Tibial nerve (tissue), 4 donors: ENCODE measurements at regions not wholly inside any gene's neighbourhood (a gene's known extent, or its start where the extent isn't known, plus 50 kb on each side); places are given as distances from the start of the nearest gene placed in this dataset.

Experiments
- DNase-seq, 2 donors: peaks; one replicate each; pipeline ENCODE4 v3.0.0-alpha.2; 2019; ENCODE audit warnings: low spot score in 2 of 2
- H3K27ac ChIP-seq, 4 donors: fragments of 200-600 bp; sonication (generic) in 3 of 4; one replicate each; pipeline ENCODE4 v1.5.1; 2017 to 2019; ENCODE audit warnings: mild to moderate bottlenecking in 1 of 4
- H3K27me3 ChIP-seq, 2 donors: fragments of 200-600 bp; sonication (generic) in 1 of 2; one replicate each; pipeline versions ENCODE4 v1.5.1 to v1.6.0; 2017 to 2019
- H3K36me3 ChIP-seq, 3 donors: fragments of 200-600 bp; sonication (generic); one replicate each; pipeline ENCODE4 v1.5.1; 2018 to 2019
- H3K4me1 ChIP-seq, 4 donors: fragments of 200-600 bp; sonication (generic) in 3 of 4; one replicate each; pipeline ENCODE4 v1.5.1; 2017 to 2019
- H3K4me3 ChIP-seq, 4 donors: fragments of 200-600 bp; sonication (generic) in 3 of 4; one replicate each; pipeline ENCODE4 v1.5.1; 2017 to 2019; ENCODE audit warnings: mild to moderate bottlenecking in 1 of 4, moderate library complexity in 1 of 4
- H3K9me3 ChIP-seq, 4 donors: fragments of 200-600 bp; sonication (generic) in 3 of 4; one replicate each; pipeline ENCODE4 v1.5.1; 2017 to 2019
- CTCF ChIP-seq, 5 experiments: fragments of 200-600 bp in 3 of 5; fragments of 450-650 bp in 2 of 5; sonication (generic) in 3 of 5; IDR thresholded peaks; one replicate each; pipeline ENCODE4 v1.5.1; 2016 to 2019; ENCODE audit warnings: antibody characterized with exemption in 5 of 5, mild to moderate bottlenecking in 3 of 5, moderate library complexity in 2 of 5
- EP300 ChIP-seq, 2 donors: sonication (generic); formaldehyde crosslinking; IDR thresholded peaks; one replicate each; pipeline ENCODE4 v1.6.1; 2017; ENCODE audit warnings: antibody characterized with exemption in 2 of 2, mild to moderate bottlenecking in 1 of 2
- POLR2A ChIP-seq, 2 donors: fragments of 450-650 bp; IDR thresholded peaks; one replicate each; pipeline ENCODE4 v1.6.1; 2017; ENCODE audit warnings: antibody characterized with exemption in 2 of 2, mild to moderate bottlenecking in 2 of 2, moderate library complexity in 2 of 2
- WGBS, 2 donors: methylation state at CpG; one replicate each; pipeline ENCODE4 v1.1.5; 2018; 5-methylcytosine and 5-hydroxymethylcytosine counted together

- DNase-seq: no peak
- TF ChIP-seq POLR2A (IDR thresholded peaks at IDR 0.05) (no peak), CTCF (IDR thresholded peaks at IDR 0.05) (no peak), EP300 (IDR thresholded peaks at IDR 0.05) (no peak)
- peaks cover 0 to 18% (median 0%) of the 10 kb centered on the region in 4 donors for H3K9me3 ChIP-seq
- no peaks in the 10 kb centered on the region for H3K4me1 ChIP-seq
- H3K36me3 ChIP-seq: no peaks in the 10 kb centered on the region
- H3K27me3 ChIP-seq: no peaks in the 10 kb centered on the region
- no peak overlapping the region for H3K27ac ChIP-seq
- no peak overlapping the region for H3K4me3 ChIP-seq
These were observed 144.6 kb downstream of the MN1 start for GRCh38 chr22:27656970-27657369.

- Histone ChIP-seq H3K27me3 (no peaks in the 10 kb centered on the region), H3K36me3 (no peaks in the 10 kb centered on the region), H3K4me1 (peaks cover 0 to 13% (median 5%) of the 10 kb centered on the region in 4 donors), H3K9me3 (peaks cover 0 to 18% (median 0%) of the 10 kb centered on the region in 4 donors), H3K27ac (no peak overlapping the region), H3K4me3 (no peak overlapping the region)
- no peak for TF ChIP-seq EP300 (IDR thresholded peaks at IDR 0.05)
- TF ChIP-seq POLR2A (IDR thresholded peaks at IDR 0.05): no peak
- TF ChIP-seq CTCF (IDR thresholded peaks at IDR 0.05): no peak
- no peak for DNase-seq
- 86 to 89% methylated on average over 10 of the region's 10 CpGs for WGBS, 2 donors
These were observed 141.2 kb downstream of the MN1 start for GRCh38 chr22:27660306-27660705.

GRCh38 chr22:27662359-27663301 lies 138.9 kb downstream of the MN1 start:
- no peak for DNase-seq
- WGBS, 2 donors: 39 to 45% methylated on average over 10 of the region's 13 CpGs
- TF ChIP-seq CTCF (IDR thresholded peaks at IDR 0.05): no peak
- no peak for TF ChIP-seq POLR2A (IDR thresholded peaks at IDR 0.05)
- TF ChIP-seq EP300 (IDR thresholded peaks at IDR 0.05): peak in 1 of 2 donors; percentile 28
- peak overlapping the region in 1 of 4 donors; percentile 59 for H3K27ac ChIP-seq
- no peaks in the 10 kb centered on the region for H3K27me3 ChIP-seq
- H3K4me1 ChIP-seq: peaks cover 0 to 21% (median 6%) of the 10 kb centered on the region in 4 donors
- H3K9me3 ChIP-seq: peaks cover 0 to 5% (median 0%) of the 10 kb centered on the region in 4 donors
- no peak overlapping the region for H3K4me3 ChIP-seq
- no peaks in the 10 kb centered on the region for H3K36me3 ChIP-seq

- Histone ChIP-seq H3K4me3 (no peak overlapping the region), H3K27me3 (no peaks in the 10 kb centered on the region), H3K9me3 (peaks cover 0 to 5% (median 0%) of the 10 kb centered on the region in 4 donors), H3K27ac (peak overlapping the region in 1 of 4 donors; percentile 59), H3K36me3 (no peaks in the 10 kb centered on the region), H3K4me1 (peaks cover 0 to 22% (median 6%) of the 10 kb centered on the region in 4 donors)
- 46 to 48% methylated on average over 5 of the region's 5 CpGs for WGBS, 2 donors
- no peak for DNase-seq
- TF ChIP-seq EP300 (IDR thresholded peaks at IDR 0.05): no peak
- no peak for TF ChIP-seq POLR2A (IDR thresholded peaks at IDR 0.05)
- no peak for TF ChIP-seq CTCF (IDR thresholded peaks at IDR 0.05)
These were observed 137.7 kb downstream of the MN1 start for GRCh38 chr22:27663812-27664211.
